ENCODE measurements at regions not wholly inside any gene's neighbourhood (a gene's known extent, or its start where the extent isn't known, plus 50 kb on each side); places are given as distances from the start of the nearest gene placed in this dataset.
A peak's percentile ranks its signal among the peaks of the same experiment; 100 is the strongest.
"Not testable (repeated sequence)": the region's sequence is repeated elsewhere in the genome, so short reads cannot be mapped to it uniquely, and the experiment has no call there.

DNA sequence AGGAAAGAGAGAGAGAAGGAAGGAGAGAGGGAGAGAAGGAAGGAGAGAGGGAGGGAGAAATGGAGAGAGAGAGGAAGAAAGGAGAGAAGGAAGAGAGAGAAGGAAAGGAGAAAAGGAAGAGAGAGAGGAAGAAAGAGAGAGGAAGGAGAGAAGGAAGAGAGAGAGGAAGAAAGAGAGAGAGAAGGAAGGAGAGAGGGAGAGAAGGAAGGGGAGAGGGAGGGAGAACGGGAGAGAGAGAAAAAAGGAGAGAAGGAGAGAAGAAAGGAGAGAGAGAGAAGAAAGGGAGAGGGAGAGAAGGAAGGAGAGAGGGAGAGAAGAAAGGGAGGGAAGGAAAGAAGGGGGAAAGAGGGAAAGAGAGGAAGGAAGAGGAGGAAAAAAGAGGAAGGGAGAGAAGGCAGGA, 1070.7 kb downstream of the UQCRFS1 start:
- Mint-ChIP-seq H3K4me1 (no peaks in the 10 kb centered on the region), H3K9me3 (no peaks in the 10 kb centered on the region), H3K27ac (ENCODE audit: unreplicated experiment) (no peak overlapping the region), H3K4me3 (no peak overlapping the region), H3K36me3 (ENCODE audit: low read depth) (no peaks in the 10 kb centered on the region), H3K27me3 (ENCODE audit: low read depth) (peaks cover 86% of the 10 kb centered on the region)
- TF ChIP-seq CTCF (conservative IDR thresholded peaks at IDR 0.05), result no peak
- no peak for DNase-seq (ENCODE audit: low read depth, low spot score)

DNA sequence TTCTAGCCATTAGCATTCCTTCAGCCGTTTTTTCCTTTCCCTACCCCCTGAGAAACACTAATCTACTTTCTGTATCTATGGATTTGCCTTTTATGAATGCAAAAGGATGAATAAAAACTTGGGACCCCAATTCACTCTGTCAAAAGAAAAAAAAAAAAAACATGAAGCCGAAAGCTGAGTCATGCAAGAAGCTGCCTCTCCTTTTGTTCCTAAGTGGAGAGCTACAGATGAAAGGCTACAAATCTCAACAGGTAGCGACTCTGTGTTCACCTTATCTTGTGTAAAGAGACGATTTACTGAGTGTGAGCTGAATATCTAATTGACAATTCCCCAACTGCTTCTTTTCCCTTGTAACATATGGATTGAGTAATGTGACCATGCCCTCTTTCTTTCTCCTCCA, 1072.8 kb downstream of the UQCRFS1 start:
- no peak overlapping the region for H3K27ac Mint-ChIP-seq (ENCODE audit: unreplicated experiment)
- H3K4me1 Mint-ChIP-seq, result peaks cover 18% of the 10 kb centered on the region
- no peak overlapping the region for H3K4me3 Mint-ChIP-seq

GRCh38 chr19:28137772-28138171, 1075.2 kb downstream of the UQCRFS1 start:
- TF ChIP-seq CTCF (conservative IDR thresholded peaks at IDR 0.05), result no peak
- Mint-ChIP-seq H3K27me3 (ENCODE audit: low read depth) (peaks cover 78% of the 10 kb centered on the region), H3K4me3 (no peak overlapping the region), H3K27ac (ENCODE audit: unreplicated experiment) (peak overlapping the region; percentile 24), H3K9me3 (no peaks in the 10 kb centered on the region), H3K4me1 (peaks cover 18% of the 10 kb centered on the region), H3K36me3 (ENCODE audit: low read depth) (no peaks in the 10 kb centered on the region)
- no peak for DNase-seq (ENCODE audit: low read depth, low spot score)

More for the DNA sequence above, 1072.8 kb downstream of the UQCRFS1 start:
- Mint-ChIP-seq H3K9me3 (no peaks in the 10 kb centered on the region), H3K36me3 (ENCODE audit: low read depth) (no peaks in the 10 kb centered on the region), H3K27me3 (ENCODE audit: low read depth) (peaks cover 79% of the 10 kb centered on the region)
- TF ChIP-seq CTCF (conservative IDR thresholded peaks at IDR 0.05), result no peak
- DNase-seq (ENCODE audit: low read depth, low spot score), result no peak

DNA sequence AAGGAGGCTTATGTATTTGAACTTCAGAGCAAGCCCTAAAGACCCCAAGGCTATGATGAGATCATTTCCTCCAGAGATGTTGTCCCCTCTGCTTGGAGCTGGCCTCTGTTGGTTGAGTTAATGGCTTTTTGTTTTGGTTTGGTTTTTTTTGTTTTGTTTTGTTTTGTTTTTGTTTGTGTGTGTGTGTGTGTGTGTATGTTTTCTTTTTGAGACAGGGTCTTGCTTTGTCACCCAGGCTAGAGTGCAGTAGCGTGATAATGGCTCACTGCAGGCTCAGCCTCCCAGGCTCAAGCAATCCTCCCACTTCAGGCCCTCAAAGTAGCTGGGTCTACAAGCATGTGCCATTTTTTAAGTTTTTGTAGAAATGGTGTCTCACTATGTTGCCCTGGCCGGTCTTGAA, 1076.2 kb downstream of the UQCRFS1 start:
- Mint-ChIP-seq H3K4me3 (peak overlapping the region; percentile 47), H3K9me3 (no peaks in the 10 kb centered on the region), H3K4me1 (peaks cover 18% of the 10 kb centered on the region), H3K27me3 (ENCODE audit: low read depth) (peaks cover 77% of the 10 kb centered on the region), H3K36me3 (ENCODE audit: low read depth) (no peaks in the 10 kb centered on the region), H3K27ac (ENCODE audit: unreplicated experiment) (no peak overlapping the region)
- no peak for TF ChIP-seq CTCF (conservative IDR thresholded peaks at IDR 0.05)
- no peak for DNase-seq (ENCODE audit: low read depth, low spot score)

GRCh38 chr19:28135825-28136224, 1077.1 kb downstream of the UQCRFS1 start:
- no peak for TF ChIP-seq CTCF (conservative IDR thresholded peaks at IDR 0.05)
- no peak for DNase-seq (ENCODE audit: low read depth, low spot score)
- Mint-ChIP-seq H3K4me3 (no peak overlapping the region), H3K27ac (ENCODE audit: unreplicated experiment) (no peak overlapping the region), H3K36me3 (ENCODE audit: low read depth) (no peaks in the 10 kb centered on the region), H3K9me3 (no peaks in the 10 kb centered on the region), H3K4me1 (peaks cover 18% of the 10 kb centered on the region), H3K27me3 (ENCODE audit: low read depth) (peaks cover 76% of the 10 kb centered on the region)

- Mint-ChIP-seq H3K4me3 (no peak overlapping the region), H3K27me3 (ENCODE audit: low read depth) (peaks cover 69% of the 10 kb centered on the region), H3K9me3 (no peaks in the 10 kb centered on the region), H3K27ac (ENCODE audit: unreplicated experiment) (no peak overlapping the region), H3K4me1 (peaks cover 22% of the 10 kb centered on the region), H3K36me3 (ENCODE audit: low read depth) (no peaks in the 10 kb centered on the region)
- no peak for DNase-seq (ENCODE audit: low read depth, low spot score)
- no peak for TF ChIP-seq CTCF (conservative IDR thresholded peaks at IDR 0.05)
These were observed 1078.6 kb downstream of the UQCRFS1 start for GRCh38 chr19:28134311-28134710.

DNA sequence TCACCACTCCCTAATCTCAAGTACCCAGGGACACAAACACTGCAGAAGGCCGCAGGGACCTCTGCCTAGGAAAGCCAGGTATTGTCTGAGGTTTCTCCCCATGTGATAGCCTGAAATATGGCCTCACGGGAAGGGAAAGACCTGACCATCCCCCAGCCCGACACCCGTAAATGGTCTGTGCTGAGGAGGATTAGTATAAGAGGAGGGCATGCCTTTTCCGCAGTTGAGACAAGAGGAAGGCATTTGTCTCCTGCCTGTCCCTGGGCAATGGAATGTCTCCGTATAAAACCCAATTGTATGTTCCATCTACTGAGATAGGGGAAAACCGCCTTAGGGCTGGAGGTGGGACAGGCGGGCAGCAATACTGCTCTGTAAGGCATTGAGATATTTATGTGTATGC, 1082.1 kb downstream of the UQCRFS1 start:
- H3K27me3 Mint-ChIP-seq (ENCODE audit: low read depth), result peaks cover 67% of the 10 kb centered on the region
- not testable (repeated sequence) for H3K36me3 Mint-ChIP-seq (ENCODE audit: low read depth); H3K9me3 Mint-ChIP-seq; DNase-seq (ENCODE audit: low read depth, low spot score); H3K27ac Mint-ChIP-seq (ENCODE audit: unreplicated experiment); H3K4me3 Mint-ChIP-seq; H3K4me1 Mint-ChIP-seq
